ENCODE measurements at regions not wholly inside any gene's neighbourhood (a gene's known extent, or its start where the extent isn't known, plus 50 kb on each side); places are given as distances from the start of the nearest gene placed in this dataset.

DNA sequence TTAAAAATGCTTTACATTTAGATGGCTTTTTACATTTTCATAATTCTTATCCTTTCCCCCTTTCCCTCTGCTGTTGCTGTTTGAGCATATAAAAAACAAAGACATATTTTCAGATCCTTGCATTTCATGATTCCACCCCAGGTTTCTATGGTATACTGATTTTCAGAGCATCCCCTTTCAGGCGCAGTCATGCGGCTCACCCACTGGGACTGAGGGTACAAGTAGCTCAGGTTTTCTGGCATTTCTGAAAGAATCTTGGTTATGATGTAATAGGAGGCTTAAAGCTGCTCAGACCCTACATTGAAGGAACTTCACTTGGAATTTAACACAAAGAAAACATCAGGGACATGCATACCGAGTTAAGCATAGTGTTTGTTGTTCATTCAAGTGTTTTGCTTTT is 310.8 kb downstream of the ETAA1 start:
- TF ChIP-seq, protein P1, sequence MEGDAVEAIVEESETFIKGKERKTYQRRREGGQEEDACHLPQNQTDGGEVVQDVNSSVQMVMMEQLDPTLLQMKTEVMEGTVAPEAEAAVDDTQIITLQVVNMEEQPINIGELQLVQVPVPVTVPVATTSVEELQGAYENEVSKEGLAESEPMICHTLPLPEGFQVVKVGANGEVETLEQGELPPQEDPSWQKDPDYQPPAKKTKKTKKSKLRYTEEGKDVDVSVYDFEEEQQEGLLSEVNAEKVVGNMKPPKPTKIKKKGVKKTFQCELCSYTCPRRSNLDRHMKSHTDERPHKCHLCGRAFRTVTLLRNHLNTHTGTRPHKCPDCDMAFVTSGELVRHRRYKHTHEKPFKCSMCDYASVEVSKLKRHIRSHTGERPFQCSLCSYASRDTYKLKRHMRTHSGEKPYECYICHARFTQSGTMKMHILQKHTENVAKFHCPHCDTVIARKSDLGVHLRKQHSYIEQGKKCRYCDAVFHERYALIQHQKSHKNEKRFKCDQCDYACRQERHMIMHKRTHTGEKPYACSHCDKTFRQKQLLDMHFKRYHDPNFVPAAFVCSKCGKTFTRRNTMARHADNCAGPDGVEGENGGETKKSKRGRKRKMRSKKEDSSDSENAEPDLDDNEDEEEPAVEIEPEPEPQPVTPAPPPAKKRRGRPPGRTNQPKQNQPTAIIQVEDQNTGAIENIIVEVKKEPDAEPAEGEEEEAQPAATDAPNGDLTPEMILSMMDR (IDR thresholded peaks at IDR 0.05), result no peak
- no peak for TF ChIP-seq POLR2A (IDR thresholded peaks at IDR 0.05)

All from lower leg skin (tissue), 3 donors.